ENCODE measurements at regions not wholly inside any gene's neighbourhood (a gene's known extent, or its start where the extent isn't known, plus 50 kb on each side); places are given as distances from the start of the nearest gene placed in this dataset.
"Not testable (repeated sequence)": the region's sequence is repeated elsewhere in the genome, so short reads cannot be mapped to it uniquely, and the experiment has no call there.

- H3K27me3 Mint-ChIP-seq; H3K36me3 Mint-ChIP-seq; DNase-seq; ATAC-seq (replicated peaks); H3K4me1 Mint-ChIP-seq; H3K4me3 Mint-ChIP-seq; H3K27ac Mint-ChIP-seq; H3K9me3 Mint-ChIP-seq: not testable (repeated sequence)
Observed at GRCh38 chr7:32816409-32816948, 75.1 kb downstream of the KBTBD2 start.

- H3K27me3 Mint-ChIP-seq; H3K9me3 Mint-ChIP-seq; H3K36me3 Mint-ChIP-seq; ATAC-seq (replicated peaks); H3K4me3 Mint-ChIP-seq; H3K4me1 Mint-ChIP-seq; H3K27ac Mint-ChIP-seq; DNase-seq: not testable (repeated sequence)
Observed at GRCh38 chr7:32814779-32815178, 76.8 kb downstream of the KBTBD2 start.

GRCh38 chr7:32809871-32810270 is 81.7 kb downstream of the KBTBD2 start:
- Mint-ChIP-seq H3K27ac (no peak overlapping the region), H3K36me3 (no peaks in the 10 kb centered on the region), H3K27me3 (no peaks in the 10 kb centered on the region), H3K4me3 (no peak overlapping the region), H3K9me3 (no peaks in the 10 kb centered on the region), H3K4me1 (no peaks in the 10 kb centered on the region)
- DNase-seq = no peak
- ATAC-seq (replicated peaks) = no peak

- H3K4me1 Mint-ChIP-seq = no peaks in the 10 kb centered on the region
- no peaks in the 10 kb centered on the region for H3K9me3 Mint-ChIP-seq
- no peak overlapping the region for H3K27ac Mint-ChIP-seq
- no peaks in the 10 kb centered on the region for H3K27me3 Mint-ChIP-seq
- H3K36me3 Mint-ChIP-seq = no peaks in the 10 kb centered on the region
- no peak for ATAC-seq (replicated peaks)
- H3K4me3 Mint-ChIP-seq = no peak overlapping the region
- DNase-seq = no peak
Observed at GRCh38 chr7:32809347-32809746, 82.2 kb downstream of the KBTBD2 start.

GRCh38 chr7:32803406-32804141 is 88.0 kb downstream of the KBTBD2 start:
- peaks cover 13 to 19% of the 10 kb centered on the region in 2 donors for H3K36me3 Mint-ChIP-seq
- H3K27ac Mint-ChIP-seq = no peak overlapping the region
- peaks cover under 1 to 8% of the 10 kb centered on the region in 2 donors for H3K27me3 Mint-ChIP-seq
- DNase-seq (no peak), ATAC-seq (replicated peaks) (no peak)
- H3K4me3 Mint-ChIP-seq = no peak overlapping the region
- peaks cover 13 to 17% of the 10 kb centered on the region in 2 donors for H3K9me3 Mint-ChIP-seq
- H3K4me1 Mint-ChIP-seq = no peaks in the 10 kb centered on the region

GRCh38 chr7:32802305-32802910 is 89.2 kb downstream of the KBTBD2 start:
- ATAC-seq (replicated peaks) (no peak), DNase-seq (no peak)
- H3K27ac Mint-ChIP-seq = no peak overlapping the region
- H3K9me3 Mint-ChIP-seq = peaks cover 13 to 17% of the 10 kb centered on the region in 2 donors
- H3K36me3 Mint-ChIP-seq = peaks cover 13 to 19% of the 10 kb centered on the region in 2 donors
- no peak overlapping the region for H3K4me3 Mint-ChIP-seq
- no peaks in the 10 kb centered on the region for H3K4me1 Mint-ChIP-seq
- peaks cover 5 to 8% of the 10 kb centered on the region in 2 donors for H3K27me3 Mint-ChIP-seq

- DNase-seq; H3K27me3 Mint-ChIP-seq; H3K9me3 Mint-ChIP-seq; H3K27ac Mint-ChIP-seq; H3K4me1 Mint-ChIP-seq; ATAC-seq (replicated peaks); H3K4me3 Mint-ChIP-seq; H3K36me3 Mint-ChIP-seq: not testable (repeated sequence)
Observed at GRCh38 chr7:32793053-32793452, 98.5 kb downstream of the KBTBD2 start.

- not testable (repeated sequence) for ATAC-seq (replicated peaks); H3K27me3 Mint-ChIP-seq; H3K36me3 Mint-ChIP-seq; H3K4me1 Mint-ChIP-seq; DNase-seq; H3K9me3 Mint-ChIP-seq; H3K4me3 Mint-ChIP-seq; H3K27ac Mint-ChIP-seq
Observed at GRCh38 chr7:32790766-32791430, 100.7 kb downstream of the KBTBD2 start.

GRCh38 chr7:32789266-32789665 is 102.3 kb downstream of the KBTBD2 start:
- H3K27me3 Mint-ChIP-seq; H3K36me3 Mint-ChIP-seq; H3K4me3 Mint-ChIP-seq; H3K27ac Mint-ChIP-seq; H3K4me1 Mint-ChIP-seq; ATAC-seq (replicated peaks); H3K9me3 Mint-ChIP-seq; DNase-seq: not testable (repeated sequence)

- H3K36me3 Mint-ChIP-seq; H3K4me1 Mint-ChIP-seq; H3K27ac Mint-ChIP-seq; H3K9me3 Mint-ChIP-seq; DNase-seq; H3K4me3 Mint-ChIP-seq; H3K27me3 Mint-ChIP-seq; ATAC-seq (replicated peaks): not testable (repeated sequence)
Observed at GRCh38 chr7:32788174-32788573, 103.4 kb downstream of the KBTBD2 start.

GRCh38 chr7:32785365-32785944 is 106.1 kb downstream of the KBTBD2 start:
- not testable (repeated sequence) for H3K27me3 Mint-ChIP-seq; H3K4me1 Mint-ChIP-seq; H3K4me3 Mint-ChIP-seq; DNase-seq; ATAC-seq (replicated peaks); H3K36me3 Mint-ChIP-seq; H3K27ac Mint-ChIP-seq; H3K9me3 Mint-ChIP-seq

- DNase-seq; H3K36me3 Mint-ChIP-seq; H3K27me3 Mint-ChIP-seq; ATAC-seq (replicated peaks); H3K4me3 Mint-ChIP-seq; H3K9me3 Mint-ChIP-seq; H3K4me1 Mint-ChIP-seq; H3K27ac Mint-ChIP-seq: not testable (repeated sequence)
Observed at GRCh38 chr7:32779895-32780294, 111.7 kb downstream of the KBTBD2 start.

- Mint-ChIP-seq H3K4me1 (no peaks in the 10 kb centered on the region), H3K4me3 (no peak overlapping the region), H3K9me3 (peaks cover 8% of the 10 kb centered on the region in 2 donors), H3K27ac (no peak overlapping the region), H3K27me3 (peaks cover 0 to 7% of the 10 kb centered on the region in 2 donors), H3K36me3 (peaks cover 0 to 4% of the 10 kb centered on the region in 2 donors)
- ATAC-seq (replicated peaks) (no peak), DNase-seq (no peak)
Observed at GRCh38 chr7:32779167-32779566, 112.4 kb downstream of the KBTBD2 start.

- DNase-seq; H3K4me1 Mint-ChIP-seq; ATAC-seq (replicated peaks): not testable (repeated sequence)
Observed at GRCh38 chr7:32777041-32777666, 114.4 kb downstream of the KBTBD2 start.

More at GRCh38 chr7:32777041-32777666, 114.4 kb downstream of the KBTBD2 start:
- H3K4me3 Mint-ChIP-seq, H3K9me3 Mint-ChIP-seq, H3K36me3 Mint-ChIP-seq, H3K27ac Mint-ChIP-seq: not testable (repeated sequence)
- H3K27me3 Mint-ChIP-seq = peaks cover 12 to 17% of the 10 kb centered on the region in 2 donors
